HG03060 (cell line): ENCODE measurements at regions not wholly inside any gene's neighbourhood (a gene's known extent, or its start where the extent isn't known, plus 50 kb on each side); places are given as distances from the start of the nearest gene placed in this dataset.

Experiments used
- ATAC-seq: cut with Tn5 transposase; IDR thresholded peaks from one replicate; pipeline ENCODE4 v1.9.1; 2021; ENCODE audit warnings: low read depth, moderate number of reproducible peaks; ENCODE audit not compliant: unreplicated experiment

GRCh38 chr15:96097661-96098060, 232.8 kb upstream of the NR2F2 start:
- no peak for ATAC-seq

- no peak for ATAC-seq
These were observed 227.9 kb upstream of the NR2F2 start for GRCh38 chr15:96102631-96103030.

GRCh38 chr15:96106181-96106580, 224.3 kb upstream of the NR2F2 start:
- no peak for ATAC-seq

GRCh38 chr15:96106628-96107027, 223.9 kb upstream of the NR2F2 start:
- no peak for ATAC-seq

GRCh38 chr15:96107916-96108315, 222.6 kb upstream of the NR2F2 start:
- no peak for ATAC-seq

- no peak for ATAC-seq
These were observed 222.1 kb upstream of the NR2F2 start for GRCh38 chr15:96108405-96108804.

- ATAC-seq, result no peak
These were observed 220.7 kb upstream of the NR2F2 start for GRCh38 chr15:96109820-96110219.

GRCh38 chr15:96112018-96112417, 218.5 kb upstream of the NR2F2 start:
- ATAC-seq, result no peak

- ATAC-seq, result no peak
These were observed 214.9 kb upstream of the NR2F2 start for GRCh38 chr15:96115642-96116041.

- ATAC-seq, result no peak
These were observed 213.2 kb upstream of the NR2F2 start for GRCh38 chr15:96117270-96117669.

- ATAC-seq, result no peak
These were observed 210.8 kb upstream of the NR2F2 start for GRCh38 chr15:96119734-96120133.

GRCh38 chr15:96121086-96121920, 209.2 kb upstream of the NR2F2 start:
- no peak for ATAC-seq

GRCh38 chr15:96122077-96123027, 208.1 kb upstream of the NR2F2 start:
- no peak for ATAC-seq

- no peak for ATAC-seq
These were observed 207.5 kb upstream of the NR2F2 start for GRCh38 chr15:96123028-96123400.

- no peak for ATAC-seq
These were observed 206.8 kb upstream of the NR2F2 start for GRCh38 chr15:96123630-96124187.

GRCh38 chr15:96124436-96124835, 206.1 kb upstream of the NR2F2 start:
- no peak for ATAC-seq

- ATAC-seq, result no peak
These were observed 204.6 kb upstream of the NR2F2 start for GRCh38 chr15:96125721-96126415.

GRCh38 chr15:96126859-96127258, 203.6 kb upstream of the NR2F2 start:
- no peak for ATAC-seq

- no peak for ATAC-seq
These were observed 199.8 kb upstream of the NR2F2 start for GRCh38 chr15:96130734-96131133.

- no peak for ATAC-seq
These were observed 198.4 kb upstream of the NR2F2 start for GRCh38 chr15:96132126-96132525.
